ENCODE measurements at regions not wholly inside any gene's neighbourhood (a gene's known extent, or its start where the extent isn't known, plus 50 kb on each side); places are given as distances from the start of the nearest gene placed in this dataset.

GRCh38 chr6:47098570-47098993 lies 56.5 kb upstream of the ADGRF1 start:
- no peaks in the 10 kb centered on the region for H3K36me3 ChIP-seq
- no peak for TF ChIP-seq CTCF (IDR thresholded peaks at IDR 0.05)
- TF ChIP-seq POLR2A (IDR thresholded peaks at IDR 0.05): no peak
- 45 to 51% (median 48%) methylated on average over 6 of the region's 6 CpGs for WGBS, 4 donors
- ATAC-seq (peak; percentile 27 to 79 (median 52)), DNase-seq (peak in 1 of 5 donors; percentile 31)
- peaks cover 0 to 27% (median 8%) of the 10 kb centered on the region in 12 donors for H3K4me1 ChIP-seq
- H3K9me3 ChIP-seq: no peaks in the 10 kb centered on the region
- intact Hi-C loops (cut with DNase I): loop anchor here in 8 of 10 donors (2.0 to 10.0 kb wide), 4 partner anchors 144 to 210 kb away; partner anchors contain the start of gene TNFRSF21 (in 1 of the 8)
- H3K27me3 ChIP-seq: peaks cover 0 to 5% (median 0%) of the 10 kb centered on the region in 9 donors
- peak overlapping the region in 1 of 12 donors; percentile 11 for H3K27ac ChIP-seq
- H3K4me3 ChIP-seq: no peak overlapping the region

GRCh38 chr6:47097092-47097945 lies 55.2 kb upstream of the ADGRF1 start:
- intact Hi-C loops (cut with DNase I): loop anchor here in 9 of 10 donors (1.0 to 10.0 kb wide), 7 partner anchors 145 to 213 kb away; partner anchors contain the start of gene TNFRSF21 (in 4 of the 9)
- Histone ChIP-seq H3K9me3 (no peaks in the 10 kb centered on the region), H3K27me3 (no peaks in the 10 kb centered on the region), H3K27ac (peak overlapping the region in 2 of 12 donors; percentile 10 to 25), H3K4me3 (no peak overlapping the region), H3K4me1 (peaks cover 0 to 27% (median 8%) of the 10 kb centered on the region in 12 donors), H3K36me3 (no peaks in the 10 kb centered on the region)
- DNase-seq (peak in 4 of 5 donors; percentile 59 to 75 (median 68)), ATAC-seq (peak; percentile 70 to 92 (median 90))
- TF ChIP-seq POLR2A (IDR thresholded peaks at IDR 0.05) (no peak), CTCF (IDR thresholded peaks at IDR 0.05) (peak; percentile 46 to 76 (median 64))
- WGBS, 4 donors: 38 to 45% (median 44%) methylated on average over 8 of the region's 8 CpGs

GRCh38 chr6:47096211-47096895 lies 54.2 kb upstream of the ADGRF1 start:
- 79 to 88% (median 84%) methylated on average over 9 of the region's 9 CpGs for WGBS, 4 donors
- intact Hi-C loops (cut with DNase I): loop anchor here in 8 of 10 donors (2.0 to 10.0 kb wide), 5 partner anchors 146 to 214 kb away; partner anchors contain the start of gene TNFRSF21 (in 2 of the 8)
- ATAC-seq: peak in 1 of 4 donors; percentile 22
- H3K36me3 ChIP-seq: no peaks in the 10 kb centered on the region
- H3K4me1 ChIP-seq: peaks cover 0 to 27% (median 8%) of the 10 kb centered on the region in 12 donors
- H3K9me3 ChIP-seq: no peaks in the 10 kb centered on the region
- H3K4me3 ChIP-seq: no peak overlapping the region
- no peaks in the 10 kb centered on the region for H3K27me3 ChIP-seq
- TF ChIP-seq CTCF (IDR thresholded peaks at IDR 0.05) (no peak), POLR2A (IDR thresholded peaks at IDR 0.05) (no peak)
- no peak for DNase-seq
- peak overlapping the region in 3 of 12 donors; percentile 4 to 10 (median 10) for H3K27ac ChIP-seq
